RPMI7951 (cell line): ENCODE measurements at regions not wholly inside any gene's neighbourhood (a gene's known extent, or its start where the extent isn't known, plus 50 kb on each side); places are given as distances from the start of the nearest gene placed in this dataset.
"Not testable (repeated sequence)": the region's sequence is repeated elsewhere in the genome, so short reads cannot be mapped to it uniquely, and the experiment has no call there.

ENCODE experiments used
- DNase-seq: peaks from one replicate; pipeline ENCODE4 v3.0.0-alpha.2; 2012; ENCODE audit warnings: low read depth

- no peak for DNase-seq
Observed at GRCh38 chr12:92061061-92061460, 84.6 kb downstream of the BTG1 start.

- peak; percentile 73 for DNase-seq
Observed at GRCh38 chr12:92059960-92060359, 85.7 kb downstream of the BTG1 start.

DNA sequence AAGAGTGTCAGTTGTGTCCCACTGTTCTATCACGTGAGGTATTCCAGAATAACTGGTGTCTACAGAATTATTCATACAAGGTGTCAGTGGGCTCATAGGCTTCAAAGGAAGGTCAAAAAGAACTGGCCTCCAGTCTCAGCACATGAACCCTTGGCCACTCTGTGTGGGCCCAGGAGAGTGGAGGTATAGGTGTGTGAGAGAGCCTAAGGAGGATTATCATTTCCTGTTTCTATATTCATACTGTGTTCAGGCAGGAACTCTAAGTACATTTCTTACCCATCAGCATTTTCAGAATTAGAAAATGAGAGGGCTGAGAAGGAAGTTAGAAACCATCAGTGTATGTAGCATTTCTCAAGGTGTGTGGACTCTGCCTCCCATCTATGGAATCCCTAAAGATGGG lies 87.0 kb downstream of the BTG1 start:
- DNase-seq = no peak

DNA sequence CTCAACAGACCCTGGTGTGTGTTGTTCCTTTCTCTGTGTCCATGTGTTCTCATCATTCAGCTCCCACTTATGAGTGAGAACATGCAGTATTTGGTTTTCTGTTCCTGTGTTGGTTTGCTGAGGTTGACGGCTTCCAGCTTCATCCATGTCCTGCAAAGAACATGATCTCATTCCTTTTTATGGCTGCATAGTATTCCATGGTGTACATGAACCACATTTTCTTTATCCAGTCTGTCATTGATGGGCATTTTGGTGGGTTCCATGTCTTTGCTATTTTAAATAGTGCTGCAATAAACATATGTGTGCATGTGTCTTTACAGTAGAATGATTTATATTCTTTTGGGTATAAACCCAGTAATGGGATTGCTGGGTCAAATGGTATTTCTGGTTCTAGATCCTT lies 88.9 kb downstream of the BTG1 start:
- DNase-seq = not testable (repeated sequence)

DNA sequence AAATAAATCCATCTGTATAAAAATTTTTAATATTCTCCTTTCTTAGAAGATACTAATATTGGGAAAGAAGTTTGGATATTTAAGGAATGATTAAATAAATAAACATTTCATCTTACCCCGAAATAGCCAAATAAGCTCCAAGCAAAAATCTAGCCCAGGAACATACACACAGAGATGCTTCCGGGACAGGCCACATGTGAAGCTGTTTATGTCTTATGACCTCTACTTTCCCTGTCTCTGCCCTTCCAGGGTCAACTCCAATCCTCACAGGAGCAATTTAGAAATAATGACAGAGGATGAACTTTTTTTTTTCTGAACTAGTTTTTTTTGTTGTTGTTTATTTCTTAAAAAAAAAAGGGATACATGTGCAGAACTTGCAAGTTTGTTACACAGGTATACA lies 89.4 kb downstream of the BTG1 start:
- DNase-seq = no peak

DNA sequence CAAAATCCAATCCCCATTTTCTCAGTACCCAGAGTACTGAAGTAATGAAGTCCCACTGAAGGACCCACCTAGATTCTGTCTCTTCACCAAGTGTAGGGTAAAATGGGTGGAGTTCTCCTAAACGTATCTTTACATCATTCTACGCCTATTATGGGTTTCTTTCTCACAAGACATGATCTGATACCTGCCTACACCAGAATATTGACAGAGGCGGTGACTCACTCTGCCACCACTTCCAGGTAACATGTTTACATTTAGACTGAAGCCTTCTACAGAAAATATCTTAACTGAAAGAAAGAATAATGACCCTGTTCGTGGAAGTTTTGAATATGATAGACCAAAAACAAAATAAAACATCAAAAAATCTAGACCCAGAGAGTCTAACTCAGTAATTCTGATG lies 89.8 kb downstream of the BTG1 start:
- no peak for DNase-seq

- no peak for DNase-seq
Observed at GRCh38 chr12:92051441-92051840, 94.2 kb downstream of the BTG1 start.

GRCh38 chr12:92049403-92049802 lies 96.2 kb downstream of the BTG1 start:
- no peak for DNase-seq

DNA sequence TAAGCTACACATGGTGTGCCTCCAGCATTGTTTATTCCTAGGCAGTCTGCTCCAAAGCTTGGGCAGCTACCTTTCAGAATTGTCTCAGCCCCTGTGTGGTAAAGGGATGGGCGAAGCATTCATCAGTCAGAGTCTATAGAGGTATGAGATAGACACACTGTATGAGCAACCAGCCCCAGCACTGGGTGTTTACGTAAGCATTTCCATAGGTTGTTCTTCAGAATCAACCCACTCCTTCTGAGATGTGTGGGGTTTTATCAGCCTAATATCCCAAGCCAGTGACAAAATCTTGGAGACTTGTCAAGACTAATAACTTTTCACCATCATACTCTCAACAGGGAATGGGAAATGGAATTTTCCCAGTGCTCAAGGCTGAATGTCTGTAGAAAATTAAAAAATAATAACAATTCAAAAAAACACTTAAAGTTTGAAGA lies 98.2 kb downstream of the BTG1 start:
- DNase-seq = no peak

- no peak for DNase-seq
Observed at GRCh38 chr12:92046557-92047392, 98.9 kb downstream of the BTG1 start.

DNA sequence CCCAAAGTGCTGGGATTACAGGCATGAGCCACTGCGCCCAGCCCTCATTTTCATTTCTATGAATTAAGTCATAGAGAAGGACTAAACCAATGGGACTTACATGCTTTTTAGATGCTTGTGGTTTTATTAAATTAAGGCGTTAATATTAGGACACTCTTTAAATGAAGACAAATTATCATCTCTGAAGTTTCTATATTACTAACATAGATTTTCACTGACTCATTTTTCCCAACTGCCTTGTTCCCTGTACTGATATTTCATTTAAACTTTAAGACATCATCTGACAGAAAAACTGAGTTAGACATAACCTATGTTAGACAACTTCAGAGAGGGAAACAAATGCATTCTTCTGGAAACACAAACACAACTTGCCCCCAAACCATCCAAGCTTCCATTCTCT lies 99.8 kb downstream of the BTG1 start:
- DNase-seq = no peak

GRCh38 chr12:92044435-92044834 lies 101.2 kb downstream of the BTG1 start:
- DNase-seq = no peak

GRCh38 chr12:92042791-92043531 lies 102.7 kb downstream of the BTG1 start:
- DNase-seq = peak; percentile 59

- no peak for DNase-seq
Observed at GRCh38 chr12:92041742-92042141, 103.9 kb downstream of the BTG1 start.

DNA sequence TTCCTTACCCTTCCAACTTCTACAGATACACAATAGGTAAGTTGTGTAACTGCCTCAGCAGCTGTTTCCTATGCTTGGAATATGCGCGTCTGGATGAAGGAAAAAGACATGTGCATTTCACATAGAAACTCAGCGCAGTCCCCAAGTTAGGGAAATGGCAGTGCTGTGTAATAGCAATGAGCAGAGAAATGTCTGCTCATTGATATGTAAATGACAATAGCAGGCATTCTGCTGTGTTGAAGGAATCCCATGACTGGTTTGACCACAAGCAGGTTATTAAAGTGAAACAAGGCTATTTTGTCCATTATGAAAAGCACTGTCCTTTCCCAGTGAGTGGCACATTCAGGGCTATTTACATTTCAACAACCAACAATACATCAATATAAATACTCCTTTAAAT lies 106.6 kb downstream of the BTG1 start:
- peak; percentile 9 for DNase-seq

DNA sequence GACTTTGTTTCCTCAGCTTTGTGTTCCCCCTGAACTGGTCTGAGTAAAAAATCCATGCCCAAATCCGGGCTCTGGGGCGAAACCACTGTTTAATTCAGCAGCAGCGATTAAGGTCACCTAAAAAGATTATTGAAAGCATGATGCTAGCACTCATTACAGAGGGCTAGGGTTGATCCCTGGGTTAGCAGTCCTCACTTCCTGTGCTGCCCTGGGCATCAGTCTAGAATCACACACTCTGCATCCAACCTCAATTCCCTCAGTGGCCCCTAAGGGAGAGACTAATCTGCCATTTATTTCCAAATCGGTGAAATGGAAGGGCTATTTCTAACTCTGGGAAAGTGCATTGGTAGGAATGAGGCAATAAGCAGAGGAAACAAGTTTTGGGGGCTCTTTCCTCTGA lies 107.2 kb downstream of the BTG1 start:
- DNase-seq = peak; percentile 7

DNA sequence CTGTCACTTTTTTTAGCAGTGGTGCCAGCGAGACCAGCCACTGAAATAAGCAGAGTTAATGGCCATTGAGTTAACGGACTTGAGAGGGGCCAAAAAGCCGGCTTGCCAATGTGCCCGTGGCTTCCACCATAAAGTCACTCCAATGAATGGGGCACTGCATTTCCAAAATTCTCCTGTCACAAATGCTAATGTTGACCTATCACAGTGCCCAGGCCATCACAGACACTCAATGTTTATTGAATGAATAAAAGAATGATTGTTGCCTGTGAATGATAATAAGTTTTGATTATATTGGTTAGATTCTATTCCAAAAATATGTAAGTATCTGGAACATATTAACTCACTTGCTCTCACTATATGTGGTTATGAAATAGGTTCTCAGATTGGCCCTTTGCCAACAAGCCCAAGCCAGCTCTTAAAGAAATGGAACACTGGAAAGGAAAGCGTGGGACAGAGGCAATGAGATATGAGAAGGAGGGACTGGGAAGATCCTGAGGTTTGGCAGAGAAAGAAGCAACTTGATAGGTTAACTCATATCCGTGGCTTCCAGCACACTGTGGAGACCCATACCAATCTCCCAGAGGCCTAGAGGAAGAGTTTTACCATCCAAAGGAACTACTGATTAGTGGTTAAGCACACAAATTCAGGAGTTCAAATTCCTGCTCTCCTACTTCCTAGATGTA lies 108.7 kb downstream of the BTG1 start:
- DNase-seq = peak; percentile 24

- no peak for DNase-seq
Observed at GRCh38 chr12:92036061-92036620, 109.5 kb downstream of the BTG1 start.

GRCh38 chr12:92035477-92035876 lies 110.2 kb downstream of the BTG1 start:
- DNase-seq = no peak

DNA sequence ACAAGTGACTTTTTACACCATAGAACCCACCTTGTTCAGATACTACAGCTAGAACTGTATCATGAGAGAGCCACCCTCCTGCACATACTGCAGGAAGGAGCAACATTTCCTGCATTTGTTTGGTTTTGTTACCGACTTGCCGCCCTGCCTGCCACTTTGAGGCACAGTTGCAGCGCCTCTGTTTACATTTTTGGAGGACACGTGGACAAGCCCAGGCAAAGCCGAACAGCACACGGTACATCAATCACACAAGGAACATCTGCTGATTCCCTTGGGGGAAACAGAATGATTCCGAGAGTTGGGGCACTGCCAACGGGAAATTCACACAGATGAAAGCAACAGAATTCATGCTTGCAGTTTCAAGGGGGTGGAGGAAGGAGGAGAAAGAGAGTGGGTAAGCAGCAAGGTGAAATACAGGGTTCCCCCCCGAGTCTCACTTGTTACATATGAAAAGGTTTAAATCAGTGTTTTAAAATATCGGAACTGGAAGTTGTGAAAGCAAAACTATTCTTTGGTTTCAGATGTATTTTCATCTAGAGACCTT lies 110.7 kb downstream of the BTG1 start:
- DNase-seq = peak; percentile 86

- DNase-seq = no peak
Observed at GRCh38 chr12:92034083-92034482, 111.6 kb downstream of the BTG1 start.

- no peak for DNase-seq
Observed at GRCh38 chr12:92032965-92033364, 112.7 kb downstream of the BTG1 start.
